ENCODE measurements at regions not wholly inside any gene's neighbourhood (a gene's known extent, or its start where the extent isn't known, plus 50 kb on each side); places are given as distances from the start of the nearest gene placed in this dataset.

DNA sequence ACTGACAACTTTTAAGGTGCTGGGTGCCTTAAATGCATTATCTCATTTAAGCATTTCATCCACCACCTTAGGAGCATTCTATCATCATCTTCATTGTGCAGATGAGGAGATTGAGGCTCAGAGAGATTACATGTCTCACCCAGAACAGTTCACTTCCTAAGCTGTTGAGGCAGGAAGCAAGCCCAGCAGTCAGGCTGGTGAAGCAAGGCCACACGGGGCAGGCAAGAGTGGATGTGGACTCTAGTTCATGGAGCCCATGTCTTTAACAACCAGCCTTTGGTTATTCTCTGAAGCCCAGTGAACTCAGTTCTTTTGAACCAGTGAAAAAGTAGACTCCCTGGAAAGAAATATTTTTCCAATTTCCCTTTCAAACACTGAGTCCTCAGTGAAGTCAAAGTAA lies 294.8 kb upstream of the MGAT5 start:
- POLR2A ChIA-PET (ENCODE audit: partially characterized antibody): no interaction called here
- DNase-seq (ENCODE audit: low read depth in 1 of 2, low spot score in 2 of 2): no peak
- TF ChIP-seq, protein P1, sequence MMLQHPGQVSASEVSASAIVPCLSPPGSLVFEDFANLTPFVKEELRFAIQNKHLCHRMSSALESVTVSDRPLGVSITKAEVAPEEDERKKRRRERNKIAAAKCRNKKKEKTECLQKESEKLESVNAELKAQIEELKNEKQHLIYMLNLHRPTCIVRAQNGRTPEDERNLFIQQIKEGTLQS (IDR thresholded peaks at IDR 0.05; ENCODE audit: insufficient read depth, low read depth, low read length): no peak
- TF ChIP-seq, protein P2, sequence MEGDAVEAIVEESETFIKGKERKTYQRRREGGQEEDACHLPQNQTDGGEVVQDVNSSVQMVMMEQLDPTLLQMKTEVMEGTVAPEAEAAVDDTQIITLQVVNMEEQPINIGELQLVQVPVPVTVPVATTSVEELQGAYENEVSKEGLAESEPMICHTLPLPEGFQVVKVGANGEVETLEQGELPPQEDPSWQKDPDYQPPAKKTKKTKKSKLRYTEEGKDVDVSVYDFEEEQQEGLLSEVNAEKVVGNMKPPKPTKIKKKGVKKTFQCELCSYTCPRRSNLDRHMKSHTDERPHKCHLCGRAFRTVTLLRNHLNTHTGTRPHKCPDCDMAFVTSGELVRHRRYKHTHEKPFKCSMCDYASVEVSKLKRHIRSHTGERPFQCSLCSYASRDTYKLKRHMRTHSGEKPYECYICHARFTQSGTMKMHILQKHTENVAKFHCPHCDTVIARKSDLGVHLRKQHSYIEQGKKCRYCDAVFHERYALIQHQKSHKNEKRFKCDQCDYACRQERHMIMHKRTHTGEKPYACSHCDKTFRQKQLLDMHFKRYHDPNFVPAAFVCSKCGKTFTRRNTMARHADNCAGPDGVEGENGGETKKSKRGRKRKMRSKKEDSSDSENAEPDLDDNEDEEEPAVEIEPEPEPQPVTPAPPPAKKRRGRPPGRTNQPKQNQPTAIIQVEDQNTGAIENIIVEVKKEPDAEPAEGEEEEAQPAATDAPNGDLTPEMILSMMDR (IDR thresholded peaks at IDR 0.05; ENCODE audit: control extremely low read depth in 1 of 3, insufficient read depth in 1 of 3, low read depth in 1 of 3, low read length in 3 of 3): peak in 2 of 3 experiments; percentile 27 to 42; a peak in 2 of 4 replicates
- TF ChIP-seq SRF (IDR thresholded peaks at IDR 0.05; ENCODE audit: low read depth, low read length) (no peak), SP1 (IDR thresholded peaks at IDR 0.05; ENCODE audit: low read depth, low read length) (no peak), CBX5 (IDR thresholded peaks at IDR 0.05; ENCODE audit: low read depth, low read length) (no peak), CBX8 (IDR thresholded peaks at IDR 0.05; ENCODE audit: borderline replicate concordance, low read depth, low read length) (no peak), EP300 (IDR thresholded peaks at IDR 0.05; ENCODE audit: borderline replicate concordance in 1 of 2, low read depth in 2 of 2, low read length in 2 of 2) (no peak), RAD21 (IDR thresholded peaks at IDR 0.05 in 1 of 2, conservative IDR thresholded peaks at IDR 0.05 in 1 of 2; ENCODE audit: low read depth in 2 of 2, low read length in 2 of 2) (peak in 1 of 2 experiments; percentile 15; a peak in 2 of 4 replicates), BCL11A (IDR thresholded peaks at IDR 0.05; ENCODE audit: low read depth in 2 of 2, low read length in 2 of 2) (no peak)

More for the DNA sequence above, 294.8 kb upstream of the MGAT5 start:
- no peak overlapping the region for H2BK15ac ChIP-seq (ENCODE audit: low read length)
- no peak overlapping the region for H2BK5ac ChIP-seq (ENCODE audit: low read depth, low read length)
- H3K27ac ChIP-seq (ENCODE audit: low read depth, low read length): no peak overlapping the region
- no peak overlapping the region for H2AK5ac ChIP-seq (ENCODE audit: low read depth, low read length)
- no peak overlapping the region for H4K91ac ChIP-seq (replicated peaks; ENCODE audit: insufficient read length, low read length)
- no peak overlapping the region for H2BK12ac ChIP-seq (ENCODE audit: low read depth, low read length)
- no peaks in the 10 kb centered on the region for H3K27me3 ChIP-seq (replicated peaks in 1 of 4; ENCODE audit: control insufficient read depth in 3 of 4, extremely low read depth in 1 of 4, insufficient read depth in 3 of 4, low read length in 3 of 4)
- no peak overlapping the region for H3K14ac ChIP-seq (ENCODE audit: insufficient read length)
- no peaks in the 10 kb centered on the region for H4K20me1 ChIP-seq (replicated peaks in 1 of 2; ENCODE audit: control insufficient read depth in 1 of 2, insufficient read depth in 2 of 2, low read length in 2 of 2)
- H2BK120ac ChIP-seq (replicated peaks; ENCODE audit: low read depth, low read length): no peak overlapping the region
- WGBS, 2 experiments (ENCODE audit: extremely low coverage in 1 of 2, insufficient coverage in 1 of 2, insufficient read length in 1 of 2, insufficient replicate concordance in 2 of 2, low coverage in 1 of 2, low lambda C conversion rate in 2 of 2, missing lambda C conversion rate in 1 of 2): 75% methylated on average over 1 of the region's 1 CpG; no CpG with 5 or more reads in 1 of the 2 experiments
- no peak overlapping the region for H3K4me2 ChIP-seq (ENCODE audit: insufficient read depth in 1 of 2, low read depth in 2 of 2, low read length in 2 of 2)
- H3K23ac ChIP-seq (ENCODE audit: insufficient read length): no peak overlapping the region
- H3K79me2 ChIP-seq (ENCODE audit: control insufficient read depth in 1 of 2, insufficient read depth in 2 of 2, low read length in 2 of 2): no peaks in the 10 kb centered on the region
- H2BK20ac ChIP-seq (ENCODE audit: low read length): no peak overlapping the region
- H3K9me3 ChIP-seq (ENCODE audit: insufficient read depth in 2 of 2, low read depth in 1 of 2, low read length in 1 of 2): no peaks in the 10 kb centered on the region
- H3K56ac ChIP-seq (replicated peaks; ENCODE audit: insufficient read length, low read depth, low read length): no peak overlapping the region
- FAIRE-seq: no peak
- H3K4ac ChIP-seq (replicated peaks; ENCODE audit: insufficient read length, low read depth, low read length): no peak overlapping the region
- H3K23me2 ChIP-seq (ENCODE audit: low read depth, low read length): no peaks in the 10 kb centered on the region
- no peaks in the 10 kb centered on the region for H3K4me1 ChIP-seq (replicated peaks in 1 of 4; ENCODE audit: control insufficient read depth in 3 of 4, insufficient read depth in 4 of 4, low read length in 3 of 4)
- no peak overlapping the region for H4K8ac ChIP-seq (ENCODE audit: extremely low read depth, insufficient read depth, low read length)
- H4K5ac ChIP-seq (ENCODE audit: insufficient read length, low read depth, low read length): no peak overlapping the region
- CTCF ChIA-PET (ENCODE audit: partially characterized antibody): interaction anchor here (0.7 to 1.7 kb wide), 4 partner anchors 9 to 147 kb away, joined by 4 to 6 read pairs (median 4); no protein-coding TSS in a partner anchor
- no peaks in the 10 kb centered on the region for H3K36me3 ChIP-seq (ENCODE audit: control insufficient read depth in 2 of 4, insufficient read depth in 4 of 4, low read length in 3 of 4)
- H3K4me3 ChIP-seq (ENCODE audit: extremely low read depth in 1 of 4, insufficient read depth in 2 of 4, low read depth in 3 of 4, low read length in 4 of 4): no peak overlapping the region
- no peak overlapping the region for H2AFZ ChIP-seq (ENCODE audit: low read length)
- no peaks in the 10 kb centered on the region for H3K79me1 ChIP-seq (ENCODE audit: low read depth, low read length)
- H3K9ac ChIP-seq (replicated peaks in 1 of 4; ENCODE audit: extremely low read depth in 1 of 4, low read depth in 3 of 4, low read length in 3 of 4): no peak overlapping the region
- no peak overlapping the region for H3K18ac ChIP-seq (ENCODE audit: extremely low read depth, low read length)

Data from H1 (cell line).